ENCODE measurements at regions not wholly inside any gene's neighbourhood (a gene's known extent, or its start where the extent isn't known, plus 50 kb on each side); places are given as distances from the start of the nearest gene placed in this dataset.

GRCh38 chr11:29217901-29218300, 798.9 kb downstream of the KCNA4 start:
- Histone ChIP-seq H3K4me3 (ENCODE audit: control insufficient read depth in 1 of 7, extremely low read depth in 1 of 7, insufficient read depth in 4 of 7, low read depth in 2 of 7, low read length in 6 of 7) (no peak overlapping the region), H3K9me3 (ENCODE audit: control extremely low read depth in 1 of 5, control insufficient read depth in 4 of 5, insufficient read depth in 2 of 5, low read depth in 1 of 5, low read length in 4 of 5) (no peaks in the 10 kb centered on the region), H3K27me3 (replicated peaks in 2 of 5; ENCODE audit: control insufficient read depth in 4 of 5, insufficient read depth in 5 of 5, low read length in 4 of 5) (no peaks in the 10 kb centered on the region), H3K27ac (ENCODE audit: insufficient read depth in 1 of 2, low read depth in 1 of 2, low read length in 2 of 2, poor library complexity in 1 of 2, severe bottlenecking in 2 of 2) (no peak overlapping the region), H3K4me1 (ENCODE audit: control extremely low read depth in 1 of 4, control insufficient read depth in 4 of 4, insufficient read depth in 4 of 4, low read length in 3 of 4) (no peaks in the 10 kb centered on the region), H3K36me3 (ENCODE audit: control insufficient read depth in 4 of 4, insufficient read depth in 4 of 4, low read length in 3 of 4) (no peaks in the 10 kb centered on the region)
- DNase-seq = no peak
- CTCF ChIA-PET = no interaction called here
- POLR2A ChIA-PET = no interaction called here

GRCh38 chr11:29214833-29215232, 802.0 kb downstream of the KCNA4 start:
- POLR2A ChIA-PET = no interaction called here
- DNase-seq = no peak

GRCh38 chr11:29211202-29211601, 805.6 kb downstream of the KCNA4 start:
- no peak overlapping the region for H3K4me3 ChIP-seq (ENCODE audit: control insufficient read depth in 1 of 7, extremely low read depth in 1 of 7, insufficient read depth in 4 of 7, low read depth in 2 of 7, low read length in 6 of 7)
- ChIA-PET POLR2A (no interaction called here), CTCF (no interaction called here)
- no peaks in the 10 kb centered on the region for H3K27me3 ChIP-seq (replicated peaks in 2 of 5; ENCODE audit: control insufficient read depth in 4 of 5, insufficient read depth in 5 of 5, low read length in 4 of 5)
- H3K36me3 ChIP-seq (ENCODE audit: control insufficient read depth in 4 of 4, insufficient read depth in 4 of 4, low read length in 3 of 4) = no peaks in the 10 kb centered on the region
- no peak for DNase-seq
- 60% methylated on average over 2 of the region's 3 CpGs for WGBS (ENCODE audit: insufficient coverage)
- H3K27ac ChIP-seq (ENCODE audit: insufficient read depth in 1 of 2, low read depth in 1 of 2, low read length in 2 of 2, poor library complexity in 1 of 2, severe bottlenecking in 2 of 2) = no peak overlapping the region
- H3K9me3 ChIP-seq (ENCODE audit: control extremely low read depth in 1 of 5, control insufficient read depth in 4 of 5, insufficient read depth in 2 of 5, low read depth in 1 of 5, low read length in 4 of 5) = no peaks in the 10 kb centered on the region
- no peaks in the 10 kb centered on the region for H3K4me1 ChIP-seq (ENCODE audit: control extremely low read depth in 1 of 4, control insufficient read depth in 4 of 4, insufficient read depth in 4 of 4, low read length in 3 of 4)

More at GRCh38 chr11:29214833-29215232, 802.0 kb downstream of the KCNA4 start:
- 87% methylated on average over 4 of the region's 4 CpGs for WGBS (ENCODE audit: insufficient coverage)
- Histone ChIP-seq H3K36me3 (ENCODE audit: control insufficient read depth in 4 of 4, insufficient read depth in 4 of 4, low read length in 3 of 4) (no peaks in the 10 kb centered on the region), H3K27ac (ENCODE audit: insufficient read depth in 1 of 2, low read depth in 1 of 2, low read length in 2 of 2, poor library complexity in 1 of 2, severe bottlenecking in 2 of 2) (no peak overlapping the region), H3K4me1 (ENCODE audit: control extremely low read depth in 1 of 4, control insufficient read depth in 4 of 4, insufficient read depth in 4 of 4, low read length in 3 of 4) (no peaks in the 10 kb centered on the region), H3K9me3 (ENCODE audit: control extremely low read depth in 1 of 5, control insufficient read depth in 4 of 5, insufficient read depth in 2 of 5, low read depth in 1 of 5, low read length in 4 of 5) (no peaks in the 10 kb centered on the region), H3K27me3 (replicated peaks in 2 of 5; ENCODE audit: control insufficient read depth in 4 of 5, insufficient read depth in 5 of 5, low read length in 4 of 5) (no peaks in the 10 kb centered on the region), H3K4me3 (ENCODE audit: control insufficient read depth in 1 of 7, extremely low read depth in 1 of 7, insufficient read depth in 4 of 7, low read depth in 2 of 7, low read length in 6 of 7) (no peak overlapping the region)
- CTCF ChIA-PET = no interaction called here

- 86% methylated on average over 2 of the region's 2 CpGs for WGBS (ENCODE audit: insufficient coverage)
- no peaks in the 10 kb centered on the region for H3K9me3 ChIP-seq (ENCODE audit: control extremely low read depth in 1 of 5, control insufficient read depth in 4 of 5, insufficient read depth in 2 of 5, low read depth in 1 of 5, low read length in 4 of 5)
- no peak overlapping the region for H3K4me3 ChIP-seq (ENCODE audit: control insufficient read depth in 1 of 7, extremely low read depth in 1 of 7, insufficient read depth in 4 of 7, low read depth in 2 of 7, low read length in 6 of 7)
- no peaks in the 10 kb centered on the region for H3K27me3 ChIP-seq (replicated peaks in 2 of 5; ENCODE audit: control insufficient read depth in 4 of 5, insufficient read depth in 5 of 5, low read length in 4 of 5)
- no peak overlapping the region for H3K27ac ChIP-seq (ENCODE audit: insufficient read depth in 1 of 2, low read depth in 1 of 2, low read length in 2 of 2, poor library complexity in 1 of 2, severe bottlenecking in 2 of 2)
- POLR2A ChIA-PET = no interaction called here
- H3K36me3 ChIP-seq (ENCODE audit: control insufficient read depth in 4 of 4, insufficient read depth in 4 of 4, low read length in 3 of 4) = no peaks in the 10 kb centered on the region
- CTCF ChIA-PET = no interaction called here
- H3K4me1 ChIP-seq (ENCODE audit: control extremely low read depth in 1 of 4, control insufficient read depth in 4 of 4, insufficient read depth in 4 of 4, low read length in 3 of 4) = no peaks in the 10 kb centered on the region
- DNase-seq = no peak
Measured at GRCh38 chr11:29210426-29210825, 806.4 kb downstream of the KCNA4 start.

- Histone ChIP-seq H3K36me3 (ENCODE audit: control insufficient read depth in 4 of 4, insufficient read depth in 4 of 4, low read length in 3 of 4) (no peaks in the 10 kb centered on the region), H3K4me3 (ENCODE audit: control insufficient read depth in 1 of 7, extremely low read depth in 1 of 7, insufficient read depth in 4 of 7, low read depth in 2 of 7, low read length in 6 of 7) (no peak overlapping the region), H3K4me1 (ENCODE audit: control extremely low read depth in 1 of 4, control insufficient read depth in 4 of 4, insufficient read depth in 4 of 4, low read length in 3 of 4) (no peaks in the 10 kb centered on the region), H3K9me3 (ENCODE audit: control extremely low read depth in 1 of 5, control insufficient read depth in 4 of 5, insufficient read depth in 2 of 5, low read depth in 1 of 5, low read length in 4 of 5) (no peaks in the 10 kb centered on the region), H3K27me3 (replicated peaks in 2 of 5; ENCODE audit: control insufficient read depth in 4 of 5, insufficient read depth in 5 of 5, low read length in 4 of 5) (no peaks in the 10 kb centered on the region), H3K27ac (ENCODE audit: insufficient read depth in 1 of 2, low read depth in 1 of 2, low read length in 2 of 2, poor library complexity in 1 of 2, severe bottlenecking in 2 of 2) (no peak overlapping the region)
- POLR2A ChIA-PET = no interaction called here
- WGBS (ENCODE audit: insufficient coverage) = 67% methylated on average over 1 of the region's 2 CpGs
- no peak for DNase-seq
- CTCF ChIA-PET = no interaction called here
Measured at GRCh38 chr11:29208117-29208516, 808.7 kb downstream of the KCNA4 start.

- no peak overlapping the region for H3K4me3 ChIP-seq (ENCODE audit: control insufficient read depth in 1 of 7, extremely low read depth in 1 of 7, insufficient read depth in 4 of 7, low read depth in 2 of 7, low read length in 6 of 7)
- no peaks in the 10 kb centered on the region for H3K4me1 ChIP-seq (ENCODE audit: control extremely low read depth in 1 of 4, control insufficient read depth in 4 of 4, insufficient read depth in 4 of 4, low read length in 3 of 4)
- 78% methylated on average over 8 of the region's 11 CpGs for WGBS (ENCODE audit: insufficient coverage)
- no peak for DNase-seq
- CTCF ChIA-PET = no interaction called here
- no peaks in the 10 kb centered on the region for H3K27me3 ChIP-seq (replicated peaks in 2 of 5; ENCODE audit: control insufficient read depth in 4 of 5, insufficient read depth in 5 of 5, low read length in 4 of 5)
- H3K9me3 ChIP-seq (ENCODE audit: control extremely low read depth in 1 of 5, control insufficient read depth in 4 of 5, insufficient read depth in 2 of 5, low read depth in 1 of 5, low read length in 4 of 5) = no peaks in the 10 kb centered on the region
- POLR2A ChIA-PET = no interaction called here
- no peaks in the 10 kb centered on the region for H3K36me3 ChIP-seq (ENCODE audit: control insufficient read depth in 4 of 4, insufficient read depth in 4 of 4, low read length in 3 of 4)
- H3K27ac ChIP-seq (ENCODE audit: insufficient read depth in 1 of 2, low read depth in 1 of 2, low read length in 2 of 2, poor library complexity in 1 of 2, severe bottlenecking in 2 of 2) = no peak overlapping the region
Measured at GRCh38 chr11:29200791-29201562, 815.9 kb downstream of the KCNA4 start.

- Histone ChIP-seq H3K4me1 (ENCODE audit: control extremely low read depth in 1 of 4, control insufficient read depth in 4 of 4, insufficient read depth in 4 of 4, low read length in 3 of 4) (no peaks in the 10 kb centered on the region), H3K9me3 (ENCODE audit: control extremely low read depth in 1 of 5, control insufficient read depth in 4 of 5, insufficient read depth in 2 of 5, low read depth in 1 of 5, low read length in 4 of 5) (no peaks in the 10 kb centered on the region), H3K27me3 (replicated peaks in 2 of 5; ENCODE audit: control insufficient read depth in 4 of 5, insufficient read depth in 5 of 5, low read length in 4 of 5) (no peaks in the 10 kb centered on the region), H3K36me3 (ENCODE audit: control insufficient read depth in 4 of 4, insufficient read depth in 4 of 4, low read length in 3 of 4) (no peaks in the 10 kb centered on the region), H3K4me3 (ENCODE audit: control insufficient read depth in 1 of 7, extremely low read depth in 1 of 7, insufficient read depth in 4 of 7, low read depth in 2 of 7, low read length in 6 of 7) (no peak overlapping the region), H3K27ac (ENCODE audit: insufficient read depth in 1 of 2, low read depth in 1 of 2, low read length in 2 of 2, poor library complexity in 1 of 2, severe bottlenecking in 2 of 2) (no peak overlapping the region)
- POLR2A ChIA-PET = no interaction called here
- CTCF ChIA-PET = no interaction called here
- DNase-seq = no peak
Measured at GRCh38 chr11:29190313-29190712, 826.5 kb downstream of the KCNA4 start.
